Upper lobe of left lung (tissue), 6 donors: ENCODE measurements at regions not wholly inside any gene's neighbourhood (a gene's known extent, or its start where the extent isn't known, plus 50 kb on each side); places are given as distances from the start of the nearest gene placed in this dataset.
A peak's percentile ranks its signal among the peaks of the same experiment; 100 is the strongest.

ENCODE experiments used
- ATAC-seq, 2 donors: fragments of 200-7000 bp; cut with Tn5 transposase; one replicate each; pipeline ENCODE4 v1.9.1; 2022; ENCODE audit warnings: mild to moderate bottlenecking in 2 of 2, moderate library complexity in 2 of 2; ENCODE audit not compliant: low FRiP score in 2 of 2
- DNase-seq, 2 donors: peaks; one replicate each; pipeline ENCODE4 v3.0.0-alpha.2; 2019 to 2020
- H3K27ac ChIP-seq, 4 donors: fragments of 200-600 bp; sonication (generic); one replicate each; pipeline ENCODE4 v1.5.1; 2016 to 2019
- H3K27me3 ChIP-seq, 4 donors: fragments of 200-600 bp; sonication (generic); one replicate each; pipeline ENCODE4 v1.5.1; 2017 to 2019
- H3K36me3 ChIP-seq, 4 donors: fragments of 200-600 bp; sonication (generic); one replicate each; pipeline ENCODE4 v1.5.1; 2016 to 2019
- H3K4me1 ChIP-seq, 4 donors: fragments of 200-600 bp; sonication (generic); one replicate each; pipeline ENCODE4 v1.5.1; 2018 to 2019
- H3K4me3 ChIP-seq, 4 donors: fragments of 200-600 bp; sonication (generic); one replicate each; pipeline ENCODE4 v1.5.1; 2017 to 2019; ENCODE audit warnings: mild to moderate bottlenecking in 2 of 4, moderate library complexity in 1 of 4
- H3K9me3 ChIP-seq, 4 donors: fragments of 200-600 bp; sonication (generic); one replicate each; pipeline ENCODE4 v1.5.1; 2018 to 2019
- EP300 ChIP-seq, 4 donors: sonication (generic); formaldehyde crosslinking; IDR thresholded peaks; one replicate each; pipeline ENCODE4 v1.5.1; 2017; ENCODE audit warnings: antibody characterized with exemption in 4 of 4, control low read depth in 2 of 4
- POLR2A ChIP-seq, 4 donors: fragments of 450-650 bp; IDR thresholded peaks; one replicate each; pipeline ENCODE4 v1.5.1; 2016 to 2017; ENCODE audit warnings: antibody characterized with exemption in 4 of 4, mild to moderate bottlenecking in 2 of 4
- POLR2AphosphoS5 ChIP-seq, 2 donors: sonication (generic); formaldehyde crosslinking; IDR thresholded peaks; one replicate each; pipeline ENCODE4 v1.5.1; 2017; ENCODE audit warnings: antibody characterized with exemption in 2 of 2
- WGBS, 2 donors: methylation state at CpG; one replicate each; pipeline ENCODE4 v1.1.5; 2017 to 2018; 5-methylcytosine and 5-hydroxymethylcytosine counted together
- TF ChIP-seq, protein P1 (sequence below), 6 experiments: fragments of 450-650 bp in 4 of 6; fragments of 200-600 bp in 2 of 6; sonication (generic) in 2 of 6; IDR thresholded peaks; one replicate each; pipeline ENCODE4 v1.5.1; 2016 to 2019; ENCODE audit warnings: antibody characterized with exemption in 6 of 6
- donor health status: DM: no; HTN: no; CAD: no; lungs with moderate emphysema.
- donor health status: DM: no; HTN: yes; CAD: no; lungs with severe emphysema.

- ATAC-seq (peak; percentile 55 to 58), DNase-seq (no peak)
- H3K4me1 ChIP-seq, result peaks cover 23 to 32% (median 26%) of the 10 kb centered on the region in 4 donors
- TF ChIP-seq EP300 (IDR thresholded peaks at IDR 0.05), result no peak
- TF ChIP-seq POLR2A (IDR thresholded peaks at IDR 0.05), result no peak
- TF ChIP-seq, protein P1, sequence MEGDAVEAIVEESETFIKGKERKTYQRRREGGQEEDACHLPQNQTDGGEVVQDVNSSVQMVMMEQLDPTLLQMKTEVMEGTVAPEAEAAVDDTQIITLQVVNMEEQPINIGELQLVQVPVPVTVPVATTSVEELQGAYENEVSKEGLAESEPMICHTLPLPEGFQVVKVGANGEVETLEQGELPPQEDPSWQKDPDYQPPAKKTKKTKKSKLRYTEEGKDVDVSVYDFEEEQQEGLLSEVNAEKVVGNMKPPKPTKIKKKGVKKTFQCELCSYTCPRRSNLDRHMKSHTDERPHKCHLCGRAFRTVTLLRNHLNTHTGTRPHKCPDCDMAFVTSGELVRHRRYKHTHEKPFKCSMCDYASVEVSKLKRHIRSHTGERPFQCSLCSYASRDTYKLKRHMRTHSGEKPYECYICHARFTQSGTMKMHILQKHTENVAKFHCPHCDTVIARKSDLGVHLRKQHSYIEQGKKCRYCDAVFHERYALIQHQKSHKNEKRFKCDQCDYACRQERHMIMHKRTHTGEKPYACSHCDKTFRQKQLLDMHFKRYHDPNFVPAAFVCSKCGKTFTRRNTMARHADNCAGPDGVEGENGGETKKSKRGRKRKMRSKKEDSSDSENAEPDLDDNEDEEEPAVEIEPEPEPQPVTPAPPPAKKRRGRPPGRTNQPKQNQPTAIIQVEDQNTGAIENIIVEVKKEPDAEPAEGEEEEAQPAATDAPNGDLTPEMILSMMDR (IDR thresholded peaks at IDR 0.05), result no peak
- no peak for TF ChIP-seq POLR2AphosphoS5 (IDR thresholded peaks at IDR 0.05)
- H3K27me3 ChIP-seq, result no peaks in the 10 kb centered on the region
- H3K27ac ChIP-seq, result peak overlapping the region; percentile 55 to 84 (median 74)
- no peaks in the 10 kb centered on the region for H3K9me3 ChIP-seq
- no peaks in the 10 kb centered on the region for H3K36me3 ChIP-seq
- H3K4me3 ChIP-seq, result no peak overlapping the region
- WGBS, 2 donors, result 33 to 69% methylated on average over 3 of the region's 3 CpGs
These were observed 107.6 kb downstream of the TRIB2 start for GRCh38 chr2:12824351-12824777.

DNA sequence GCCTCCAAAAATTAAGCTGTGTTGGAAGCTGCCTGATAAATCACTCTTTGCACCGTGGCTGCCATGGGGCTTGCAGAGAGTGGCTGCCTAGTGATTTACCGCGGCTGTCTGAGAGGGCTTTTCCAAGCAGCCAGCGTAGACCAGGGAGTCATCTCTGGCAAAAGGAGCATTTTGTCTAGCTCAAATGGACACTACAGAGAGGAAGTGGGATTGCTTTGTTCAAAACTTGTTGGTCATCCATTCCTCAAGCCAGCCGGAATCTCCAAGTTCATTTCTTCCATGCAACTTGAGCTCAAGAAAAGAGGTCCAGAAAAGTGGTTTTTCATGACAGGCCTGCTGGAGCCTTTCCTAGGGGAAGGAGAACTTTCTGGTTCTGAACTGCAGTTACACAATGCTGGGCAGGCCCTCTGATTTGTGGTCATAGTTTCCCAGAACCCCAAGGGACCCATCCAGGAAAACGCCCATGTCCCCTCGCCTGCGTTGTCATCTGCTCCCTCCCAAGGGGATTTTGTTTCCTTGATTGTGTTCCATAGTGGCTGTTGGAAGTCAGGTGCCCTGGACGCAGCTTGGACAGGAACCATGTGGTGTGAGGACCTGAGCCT is 108.1 kb downstream of the TRIB2 start:
- DNase-seq, result peak in 1 of 2 donors; percentile 26

DNA sequence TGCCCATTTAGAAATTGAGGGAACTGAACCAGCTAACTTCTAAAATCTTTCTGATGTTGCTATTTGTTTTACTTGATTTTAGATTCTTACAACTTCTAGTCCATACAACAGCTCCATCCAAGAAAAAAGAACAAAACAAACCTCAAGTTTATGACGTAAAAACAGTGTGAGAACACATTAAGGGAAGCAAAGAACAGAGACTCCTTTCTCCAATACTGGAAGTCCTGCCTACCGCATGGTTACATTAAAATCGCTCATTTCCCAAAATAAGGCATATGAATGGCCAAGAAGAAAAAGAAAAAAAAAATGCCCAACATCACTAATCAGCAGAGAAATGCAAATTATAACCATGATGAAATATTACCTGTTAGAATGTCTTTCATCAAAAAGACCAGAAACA is 110.0 kb downstream of the TRIB2 start:
- ATAC-seq (no peak), DNase-seq (no peak)
- Histone ChIP-seq H3K27ac (no peak overlapping the region), H3K27me3 (no peaks in the 10 kb centered on the region), H3K9me3 (no peaks in the 10 kb centered on the region), H3K36me3 (no peaks in the 10 kb centered on the region), H3K4me3 (no peak overlapping the region), H3K4me1 (peaks cover 14 to 18% (median 16%) of the 10 kb centered on the region in 4 donors)
- TF ChIP-seq POLR2AphosphoS5 (IDR thresholded peaks at IDR 0.05) (no peak), POLR2A (IDR thresholded peaks at IDR 0.05) (no peak), EP300 (IDR thresholded peaks at IDR 0.05) (no peak)
- TF ChIP-seq, protein P1 (IDR thresholded peaks at IDR 0.05), result no peak
- 91 to 94% methylated on average over 3 of the region's 3 CpGs for WGBS, 2 donors

More for the DNA sequence above, 108.1 kb downstream of the TRIB2 start:
- peak overlapping the region; percentile 55 to 84 (median 74) for H3K27ac ChIP-seq
- H3K4me1 ChIP-seq, result peaks cover 18 to 27% (median 23%) of the 10 kb centered on the region in 4 donors
- TF ChIP-seq POLR2A (IDR thresholded peaks at IDR 0.05) (no peak), POLR2AphosphoS5 (IDR thresholded peaks at IDR 0.05) (peak; percentile 56 to 69), EP300 (IDR thresholded peaks at IDR 0.05) (peak in 2 of 4 donors; percentile 19 to 76)
- TF ChIP-seq, protein P1 (IDR thresholded peaks at IDR 0.05), result no peak
- peak; percentile 49 to 85 for ATAC-seq
- H3K27me3 ChIP-seq, result no peaks in the 10 kb centered on the region
- no peaks in the 10 kb centered on the region for H3K9me3 ChIP-seq
- H3K36me3 ChIP-seq, result no peaks in the 10 kb centered on the region
- no peak overlapping the region for H3K4me3 ChIP-seq
- 29 to 59% methylated on average over 7 to 9 of the region's 9 CpGs for WGBS, 2 donors

GRCh38 chr2:12827721-12828120 is 111.0 kb downstream of the TRIB2 start:
- no peak overlapping the region for H3K27ac ChIP-seq
- peaks cover 14 to 18% (median 16%) of the 10 kb centered on the region in 4 donors for H3K4me1 ChIP-seq
- 98% methylated on average over 7 of the region's 7 CpGs; no CpG with 5 or more reads in 1 of the 2 donors for WGBS, 2 donors
- ATAC-seq (no peak), DNase-seq (peak in 1 of 2 donors; percentile 44)
- TF ChIP-seq EP300 (IDR thresholded peaks at IDR 0.05) (no peak), POLR2A (IDR thresholded peaks at IDR 0.05) (no peak), POLR2AphosphoS5 (IDR thresholded peaks at IDR 0.05) (no peak)
- TF ChIP-seq, protein P1 (IDR thresholded peaks at IDR 0.05), result no peak
- H3K4me3 ChIP-seq, result no peak overlapping the region
- H3K9me3 ChIP-seq, result no peaks in the 10 kb centered on the region
- no peaks in the 10 kb centered on the region for H3K27me3 ChIP-seq
- no peaks in the 10 kb centered on the region for H3K36me3 ChIP-seq

GRCh38 chr2:12828980-12829379 is 112.2 kb downstream of the TRIB2 start:
- H3K4me3 ChIP-seq, result no peak overlapping the region
- 93 to 96% methylated on average over 8 of the region's 8 CpGs for WGBS, 2 donors
- H3K36me3 ChIP-seq, result no peaks in the 10 kb centered on the region
- no peaks in the 10 kb centered on the region for H3K9me3 ChIP-seq
- TF ChIP-seq POLR2A (IDR thresholded peaks at IDR 0.05) (no peak), EP300 (IDR thresholded peaks at IDR 0.05) (no peak), POLR2AphosphoS5 (IDR thresholded peaks at IDR 0.05) (no peak)
- TF ChIP-seq, protein P1 (IDR thresholded peaks at IDR 0.05), result no peak
- no peak overlapping the region for H3K27ac ChIP-seq
- DNase-seq (no peak), ATAC-seq (no peak)
- H3K4me1 ChIP-seq, result peaks cover 11 to 15% (median 13%) of the 10 kb centered on the region in 4 donors
- no peaks in the 10 kb centered on the region for H3K27me3 ChIP-seq
